ENCODE measurements at regions not wholly inside any gene's neighbourhood (a gene's known extent, or its start where the extent isn't known, plus 50 kb on each side); places are given as distances from the start of the nearest gene placed in this dataset.

GRCh38 chr1:220344745-220345144 lies 72.5 kb upstream of the RAB3GAP2 start:
- ATAC-seq (no peak), FAIRE-seq (no peak), DNase-seq (no peak)
- no peak overlapping the region for H3K27ac ChIP-seq
- TF ChIP-seq, protein P1, sequence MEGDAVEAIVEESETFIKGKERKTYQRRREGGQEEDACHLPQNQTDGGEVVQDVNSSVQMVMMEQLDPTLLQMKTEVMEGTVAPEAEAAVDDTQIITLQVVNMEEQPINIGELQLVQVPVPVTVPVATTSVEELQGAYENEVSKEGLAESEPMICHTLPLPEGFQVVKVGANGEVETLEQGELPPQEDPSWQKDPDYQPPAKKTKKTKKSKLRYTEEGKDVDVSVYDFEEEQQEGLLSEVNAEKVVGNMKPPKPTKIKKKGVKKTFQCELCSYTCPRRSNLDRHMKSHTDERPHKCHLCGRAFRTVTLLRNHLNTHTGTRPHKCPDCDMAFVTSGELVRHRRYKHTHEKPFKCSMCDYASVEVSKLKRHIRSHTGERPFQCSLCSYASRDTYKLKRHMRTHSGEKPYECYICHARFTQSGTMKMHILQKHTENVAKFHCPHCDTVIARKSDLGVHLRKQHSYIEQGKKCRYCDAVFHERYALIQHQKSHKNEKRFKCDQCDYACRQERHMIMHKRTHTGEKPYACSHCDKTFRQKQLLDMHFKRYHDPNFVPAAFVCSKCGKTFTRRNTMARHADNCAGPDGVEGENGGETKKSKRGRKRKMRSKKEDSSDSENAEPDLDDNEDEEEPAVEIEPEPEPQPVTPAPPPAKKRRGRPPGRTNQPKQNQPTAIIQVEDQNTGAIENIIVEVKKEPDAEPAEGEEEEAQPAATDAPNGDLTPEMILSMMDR (IDR thresholded peaks at IDR 0.05), result no peak
- no peaks in the 10 kb centered on the region for H3K9me3 ChIP-seq
- H3K27me3 ChIP-seq, result no peaks in the 10 kb centered on the region
- H3K36me3 ChIP-seq, result no peaks in the 10 kb centered on the region
- intact Hi-C loops (cut with DNase I), result no loop called here
- no peaks in the 10 kb centered on the region for H3K4me1 ChIP-seq
- no peak overlapping the region for H3K4me3 ChIP-seq
- WGBS, 2 donors, result 73 to 82% methylated on average over 3 of the region's 3 CpGs

DNA sequence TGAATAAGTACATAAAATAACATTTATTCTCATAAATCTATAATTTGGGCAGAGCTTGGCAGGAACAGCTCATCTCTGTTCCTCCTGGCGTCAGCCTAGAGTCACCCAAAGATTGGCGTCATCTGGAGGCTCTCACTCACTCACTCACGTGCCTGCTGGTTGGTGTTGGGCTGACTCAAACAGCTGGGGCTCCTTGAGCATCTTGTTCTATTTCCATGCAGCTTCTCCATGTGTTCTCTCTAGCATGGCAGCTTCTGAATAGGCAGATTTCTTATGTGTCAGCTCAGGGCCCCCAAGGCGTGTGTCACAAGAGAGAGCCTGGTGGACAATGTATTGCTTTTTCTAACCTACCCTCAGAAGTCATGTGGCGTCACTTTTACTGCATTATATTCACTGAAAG lies 70.6 kb upstream of the RAB3GAP2 start:
- 84 to 86% methylated on average over 5 of the region's 5 CpGs for WGBS, 2 donors
- TF ChIP-seq, protein P1 (IDR thresholded peaks at IDR 0.05), result no peak
- intact Hi-C loops (cut with DNase I), result no loop called here

GRCh38 chr1:220341126-220341525 lies 68.9 kb upstream of the RAB3GAP2 start:
- no peak overlapping the region for H3K4me3 ChIP-seq
- peaks cover 0 to 1% (median 0%) of the 10 kb centered on the region in 4 donors for H3K27me3 ChIP-seq
- no peaks in the 10 kb centered on the region for H3K4me1 ChIP-seq
- no peaks in the 10 kb centered on the region for H3K9me3 ChIP-seq
- ATAC-seq (no peak), DNase-seq (no peak), FAIRE-seq (no peak)
- intact Hi-C loops (cut with DNase I), result no loop called here
- TF ChIP-seq, protein P1 (IDR thresholded peaks at IDR 0.05), result no peak
- no peaks in the 10 kb centered on the region for H3K36me3 ChIP-seq
- WGBS, 2 donors, result 85 to 89% methylated on average over 1 of the region's 1 CpG
- H3K27ac ChIP-seq, result no peak overlapping the region

More for the DNA sequence above, 70.6 kb upstream of the RAB3GAP2 start:
- no peaks in the 10 kb centered on the region for H3K9me3 ChIP-seq
- FAIRE-seq (no peak), DNase-seq (no peak), ATAC-seq (no peak)
- no peaks in the 10 kb centered on the region for H3K36me3 ChIP-seq
- H3K4me1 ChIP-seq, result no peaks in the 10 kb centered on the region
- no peak overlapping the region for H3K4me3 ChIP-seq
- H3K27me3 ChIP-seq, result no peaks in the 10 kb centered on the region
- no peak overlapping the region for H3K27ac ChIP-seq

GRCh38 chr1:220339581-220339980 lies 67.3 kb upstream of the RAB3GAP2 start:
- FAIRE-seq, result no peak
- Histone ChIP-seq H3K27ac (no peak overlapping the region), H3K4me1 (no peaks in the 10 kb centered on the region), H3K9me3 (no peaks in the 10 kb centered on the region), H3K36me3 (no peaks in the 10 kb centered on the region), H3K27me3 (peaks cover 0 to 4% (median 0%) of the 10 kb centered on the region in 4 donors), H3K4me3 (no peak overlapping the region)
- ATAC-seq, result no peak
- 73 to 100% methylated on average over 1 of the region's 1 CpG for WGBS, 2 donors
- TF ChIP-seq, protein P1 (IDR thresholded peaks at IDR 0.05), result no peak
- intact Hi-C loops (cut with DNase I), result no loop called here
- no peak for DNase-seq

GRCh38 chr1:220338759-220339158 lies 66.5 kb upstream of the RAB3GAP2 start:
- TF ChIP-seq, protein P1 (IDR thresholded peaks at IDR 0.05), result no peak
- DNase-seq, result no peak
- no peak for ATAC-seq
- Histone ChIP-seq H3K4me1 (no peaks in the 10 kb centered on the region), H3K27me3 (peaks cover 0 to 4% (median 0%) of the 10 kb centered on the region in 4 donors), H3K9me3 (no peaks in the 10 kb centered on the region), H3K4me3 (no peak overlapping the region), H3K36me3 (no peaks in the 10 kb centered on the region), H3K27ac (no peak overlapping the region)
- intact Hi-C loops (cut with DNase I), result no loop called here
- no peak for FAIRE-seq
- WGBS, 2 donors, result 86 to 91% methylated on average over 1 of the region's 1 CpG
